ENCODE measurements at regions not wholly inside any gene's neighbourhood (a gene's known extent, or its start where the extent isn't known, plus 50 kb on each side); places are given as distances from the start of the nearest gene placed in this dataset.
A peak's percentile ranks its signal among the peaks of the same experiment; 100 is the strongest.
"Not testable (repeated sequence)": the region's sequence is repeated elsewhere in the genome, so short reads cannot be mapped to it uniquely, and the experiment has no call there.

DNA sequence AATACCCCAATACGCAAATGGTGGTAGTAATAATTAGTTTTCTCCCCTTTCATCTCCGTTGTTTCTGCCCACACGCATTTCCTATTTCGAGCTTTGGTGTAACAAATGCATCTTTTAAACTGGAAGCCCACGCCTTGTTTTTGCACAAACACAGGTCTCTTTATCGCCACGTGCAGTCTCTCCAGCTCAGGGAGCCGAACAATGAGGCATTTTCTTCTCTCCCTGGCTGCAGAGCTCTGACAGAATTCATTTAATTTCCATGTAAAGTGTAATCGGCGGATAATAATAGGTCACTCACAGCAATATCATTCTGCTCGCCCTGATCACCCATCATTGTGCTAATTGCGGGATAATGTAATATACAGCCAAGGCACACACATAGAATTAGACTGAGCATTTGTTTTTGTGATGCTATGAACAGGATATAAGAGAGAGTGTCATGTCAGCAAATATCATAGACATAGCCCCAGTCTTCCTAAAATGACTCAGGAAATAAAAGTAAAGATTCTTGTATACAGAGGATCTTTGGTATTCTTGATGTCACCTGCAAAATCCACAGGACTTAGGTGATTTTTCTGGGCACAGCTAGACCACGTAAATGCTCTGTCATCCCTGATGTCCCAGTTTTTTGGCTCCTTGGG is 452.6 kb upstream of the CDH11 start:
- no peak for DNase-seq (ENCODE audit: low read depth, low spot score)

DNA sequence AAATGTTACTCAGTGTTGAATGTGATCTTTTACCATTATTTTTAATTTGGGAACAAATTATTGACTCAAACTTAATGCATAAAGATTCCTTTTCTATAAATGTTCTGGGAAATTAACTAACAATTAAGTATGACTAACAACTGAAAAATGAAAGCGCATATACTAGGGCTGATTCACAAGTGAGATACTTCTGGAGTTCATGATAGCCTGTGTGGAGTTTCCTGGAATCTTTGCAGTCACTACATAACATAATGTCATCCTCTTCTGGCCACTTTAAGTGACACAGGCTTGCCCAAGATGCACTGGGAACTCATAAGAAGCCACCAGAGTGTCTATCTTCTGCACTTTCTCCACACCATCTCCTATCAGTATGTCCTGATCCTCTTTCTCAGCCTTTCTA is 450.3 kb upstream of the CDH11 start:
- DNase-seq (ENCODE audit: low read depth, low spot score): no peak

DNA sequence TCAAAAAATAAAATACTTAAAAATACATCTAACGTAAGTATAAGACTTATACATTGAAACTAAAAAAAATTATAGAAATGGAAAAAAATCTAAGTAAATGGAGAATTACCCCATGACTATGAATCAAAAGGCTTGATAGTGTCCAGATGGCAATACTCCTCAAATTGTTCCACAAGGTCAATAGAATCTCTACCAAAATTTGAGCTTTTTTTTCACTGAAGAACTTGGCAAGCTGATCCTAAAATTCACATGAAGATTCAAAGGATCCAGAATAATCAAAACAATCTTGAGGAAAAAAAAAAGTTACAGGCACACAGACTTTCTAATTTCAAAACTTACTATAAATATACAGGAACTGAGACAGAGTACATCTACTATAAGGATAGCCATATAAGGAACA is 448.4 kb upstream of the CDH11 start:
- no peak for DNase-seq (ENCODE audit: low read depth, low spot score)

- no peak for DNase-seq (ENCODE audit: low read depth, low spot score)
These were observed 438.0 kb upstream of the CDH11 start for GRCh38 chr16:65559846-65560245.

- not testable (repeated sequence) for DNase-seq (ENCODE audit: low read depth, low spot score)
These were observed 427.8 kb upstream of the CDH11 start for GRCh38 chr16:65549689-65550088.

DNA sequence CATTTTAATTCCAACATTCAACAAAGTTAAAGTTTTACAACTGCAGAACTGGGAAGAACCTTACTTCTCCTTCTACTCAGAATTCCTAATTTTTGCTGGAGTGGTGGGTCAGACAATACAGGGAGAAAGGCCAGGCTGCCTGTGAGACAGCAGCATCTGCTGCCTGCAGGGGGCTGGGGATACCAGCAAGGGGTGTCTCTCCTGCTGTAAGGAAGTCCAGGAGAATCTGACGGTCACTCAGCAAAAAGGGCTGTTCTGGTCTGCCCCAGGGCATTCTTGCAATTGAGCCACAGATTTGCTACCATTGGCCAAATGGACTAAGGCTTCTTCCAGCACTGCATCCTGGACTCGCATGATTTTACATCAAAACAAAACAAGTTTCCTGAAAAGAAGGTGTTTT is 426.6 kb upstream of the CDH11 start:
- DNase-seq (ENCODE audit: low read depth, low spot score): no peak

DNA sequence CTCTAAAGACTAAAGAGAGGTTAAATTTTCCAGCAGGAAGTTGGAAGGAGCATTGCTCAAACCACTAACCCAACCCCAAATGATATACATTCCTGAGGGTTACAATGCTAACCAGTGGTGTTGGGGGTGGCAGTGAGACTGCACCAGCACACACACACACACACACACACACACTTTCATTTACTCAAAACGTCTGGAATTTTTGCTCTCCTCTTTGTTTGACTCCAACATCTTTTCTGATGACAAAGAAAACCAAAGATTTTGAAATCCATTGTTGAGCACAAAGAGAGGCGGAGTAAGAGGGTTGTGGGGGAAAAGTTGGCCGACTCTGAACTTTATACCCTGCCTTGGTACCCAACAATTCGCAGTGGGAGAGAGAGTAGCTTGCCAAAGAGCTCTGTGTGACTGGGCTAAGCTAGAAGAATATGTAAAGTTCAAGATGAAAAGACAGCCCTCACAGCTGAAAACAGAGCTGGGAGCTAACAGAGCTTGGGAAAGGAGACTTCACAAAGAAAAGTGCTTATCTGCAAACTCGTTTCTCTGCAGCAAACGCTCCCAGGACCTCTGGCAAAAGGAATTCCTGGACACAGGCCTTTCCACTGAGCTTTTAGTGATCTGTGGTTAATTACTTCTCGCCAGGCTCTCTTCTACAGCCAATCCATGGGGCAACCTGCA is 426.0 kb upstream of the CDH11 start:
- DNase-seq (ENCODE audit: low read depth, low spot score): peak; percentile 51

GRCh38 chr16:65546353-65546791 is 424.5 kb upstream of the CDH11 start:
- no peak for DNase-seq (ENCODE audit: low read depth, low spot score)

DNA sequence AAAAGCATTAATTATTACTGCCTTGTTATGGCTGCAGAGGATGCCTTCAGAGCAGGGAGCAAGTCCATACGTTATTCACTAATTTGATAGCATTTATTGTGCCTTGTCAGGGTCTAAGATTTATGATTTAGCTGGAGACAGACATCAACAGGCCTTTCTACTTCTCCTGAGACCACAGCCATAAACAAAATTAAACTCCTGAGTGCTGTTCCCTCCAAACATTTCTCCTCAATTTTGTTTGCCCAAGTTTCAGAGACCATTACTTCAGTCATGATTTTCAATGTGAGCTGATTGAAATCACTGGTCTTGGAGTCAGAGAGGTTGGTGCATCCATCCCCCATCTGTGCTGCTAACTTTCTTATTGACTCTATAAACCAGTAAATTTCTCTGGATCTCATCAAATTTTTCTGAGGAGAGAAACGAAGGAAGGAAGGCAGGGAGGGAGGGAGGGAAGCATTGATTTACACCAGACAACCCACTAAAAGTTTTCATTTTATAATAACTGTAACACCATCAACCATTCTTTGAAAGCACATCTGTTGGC is 423.6 kb upstream of the CDH11 start:
- no peak for DNase-seq (ENCODE audit: low read depth, low spot score)

DNA sequence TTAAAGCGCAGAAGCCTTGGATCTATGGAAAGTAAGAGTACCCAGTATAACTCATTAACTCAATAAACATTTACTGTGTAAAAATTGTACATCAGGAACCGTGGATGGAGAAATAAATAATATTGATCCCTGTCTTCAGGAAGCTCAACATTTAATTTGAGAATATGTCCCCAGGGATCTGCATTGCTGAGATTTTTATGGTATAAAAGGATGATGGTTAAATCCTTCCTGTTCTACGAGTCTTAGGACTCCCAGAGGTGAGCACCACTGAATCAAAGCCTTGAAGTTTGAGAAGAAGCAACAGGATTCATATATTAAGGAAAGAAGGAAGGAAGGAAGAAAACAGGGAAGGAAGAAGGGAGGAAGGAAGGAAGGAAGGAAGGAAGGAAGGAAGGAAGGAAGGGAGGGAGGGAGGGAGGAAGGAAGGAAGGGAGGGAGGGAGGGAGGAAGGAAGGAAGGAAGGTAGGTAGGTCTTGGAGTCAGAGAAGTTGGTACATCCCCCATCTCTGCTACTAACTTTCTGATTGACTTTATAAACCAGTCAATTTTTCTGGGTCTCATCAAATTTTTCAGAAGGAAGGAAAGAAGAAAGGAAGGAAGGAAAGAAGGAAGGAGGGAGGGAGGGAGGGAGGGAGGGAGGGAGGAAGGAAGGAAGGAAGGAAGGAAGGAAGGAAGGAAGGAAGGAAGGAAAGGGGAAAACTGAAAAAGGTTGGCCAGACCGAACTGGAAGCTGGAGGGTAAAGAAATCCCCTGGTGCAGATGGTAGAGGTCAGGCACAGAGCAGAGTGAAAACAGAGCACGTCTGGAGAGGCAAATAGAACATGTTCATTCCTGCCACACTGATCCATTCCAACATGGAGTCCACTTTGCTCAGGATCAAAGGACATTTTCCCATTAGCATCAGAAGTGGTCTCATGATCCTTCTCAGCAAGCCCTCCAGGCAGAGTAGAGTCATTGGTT is 422.2 kb upstream of the CDH11 start:
- no peak for DNase-seq (ENCODE audit: low read depth, low spot score)

GRCh38 chr16:65541646-65542045 is 419.8 kb upstream of the CDH11 start:
- no peak for DNase-seq (ENCODE audit: low read depth, low spot score)

DNA sequence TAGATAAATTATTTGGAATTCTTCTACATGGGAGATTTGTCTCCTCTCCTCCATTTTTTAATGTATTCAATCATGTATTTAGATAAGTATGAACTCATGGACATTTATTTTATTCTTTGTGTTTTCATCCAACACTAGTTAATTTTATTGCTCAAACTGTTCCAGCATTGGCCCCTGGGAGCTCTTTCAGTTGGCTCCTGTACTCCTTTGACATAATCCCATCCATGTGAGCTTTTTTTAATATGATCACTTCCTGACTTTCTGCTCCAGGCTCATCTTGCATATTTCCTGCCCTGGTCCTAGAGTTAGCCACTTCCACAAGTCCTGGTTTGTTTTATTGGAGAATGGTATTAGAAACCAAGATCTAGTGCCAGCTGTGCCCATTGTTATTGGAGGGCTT is 419.0 kb upstream of the CDH11 start:
- no peak for DNase-seq (ENCODE audit: low read depth, low spot score)

GRCh38 chr16:65538976-65539375 is 417.1 kb upstream of the CDH11 start:
- no peak for DNase-seq (ENCODE audit: low read depth, low spot score)

- no peak for DNase-seq (ENCODE audit: low read depth, low spot score)
These were observed 415.5 kb upstream of the CDH11 start for GRCh38 chr16:65537336-65537735.

- no peak for DNase-seq (ENCODE audit: low read depth, low spot score)
These were observed 412.3 kb upstream of the CDH11 start for GRCh38 chr16:65534121-65534528.

GRCh38 chr16:65532846-65533245 is 411.0 kb upstream of the CDH11 start:
- DNase-seq (ENCODE audit: low read depth, low spot score): no peak

DNA sequence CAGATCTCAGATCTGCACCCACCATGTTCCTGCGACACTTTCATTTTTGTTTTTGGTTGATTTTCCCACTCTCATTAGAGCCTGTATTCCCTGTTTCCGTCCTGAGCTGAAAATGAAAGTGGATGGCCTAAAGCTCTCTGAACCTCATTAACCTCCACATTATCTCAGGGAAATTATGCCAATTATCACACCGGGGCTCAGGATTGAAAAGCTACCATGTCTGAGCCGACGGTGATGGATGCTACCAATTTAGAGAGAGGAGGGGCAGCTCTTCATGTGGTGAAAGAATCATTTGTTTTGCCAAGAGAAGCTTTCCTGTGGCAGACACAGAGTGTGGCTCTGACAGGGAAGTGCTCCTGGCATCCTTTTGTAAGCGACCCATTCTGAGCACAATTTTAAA is 410.4 kb upstream of the CDH11 start:
- no peak for DNase-seq (ENCODE audit: low read depth, low spot score)

- no peak for DNase-seq (ENCODE audit: low read depth, low spot score)
These were observed 409.6 kb upstream of the CDH11 start for GRCh38 chr16:65531475-65531874.

GRCh38 chr16:65525707-65526106 is 403.8 kb upstream of the CDH11 start:
- DNase-seq (ENCODE audit: low read depth, low spot score): no peak

DNA sequence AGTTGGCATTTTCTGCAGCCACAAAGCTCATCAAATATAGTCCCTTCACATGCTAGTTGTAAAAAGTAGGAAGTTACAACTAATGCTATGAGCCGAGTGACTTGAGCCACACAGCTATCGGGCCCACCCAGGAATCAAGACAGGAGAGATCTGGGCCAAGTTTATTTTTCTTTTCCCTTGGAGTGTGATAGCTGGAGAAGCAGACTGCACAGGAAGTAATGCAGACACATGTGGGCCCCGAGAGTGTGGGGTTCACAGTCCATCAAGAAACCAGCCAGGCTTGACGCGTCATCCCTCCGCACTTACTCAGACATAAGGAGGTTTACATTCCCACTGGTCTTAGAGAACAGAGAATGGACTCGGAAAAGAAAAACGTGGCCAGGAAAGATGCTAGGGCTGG is 403.1 kb upstream of the CDH11 start:
- DNase-seq (ENCODE audit: low read depth, low spot score): no peak

- DNase-seq (ENCODE audit: low read depth, low spot score): no peak
These were observed 402.4 kb upstream of the CDH11 start for GRCh38 chr16:65524231-65524630.

GRCh38 chr16:65523283-65523944 is 401.6 kb upstream of the CDH11 start:
- no peak for DNase-seq (ENCODE audit: low read depth, low spot score)

Data from smooth muscle cell of the brain vasculature (primary cell).